ENCODE measurements at regions not wholly inside any gene's neighbourhood (a gene's known extent, or its start where the extent isn't known, plus 50 kb on each side); places are given as distances from the start of the nearest gene placed in this dataset.

GRCh38 chr13:93144031-93144430, 82.6 kb upstream of the GPC6 start:
- TF ChIP-seq POLR2A (IDR thresholded peaks at IDR 0.05): no peak
- no peak for TF ChIP-seq CTCF (IDR thresholded peaks at IDR 0.05)
- ATAC-seq (no peak), DNase-seq (no peak)
- intact Hi-C loops (cut with DNase I): no loop called here
- Histone ChIP-seq H3K4me1 (no peaks in the 10 kb centered on the region), H3K27ac (no peak overlapping the region), H3K36me3 (no peaks in the 10 kb centered on the region), H3K9me3 (no peaks in the 10 kb centered on the region), H3K4me3 (no peak overlapping the region), H3K27me3 (no peaks in the 10 kb centered on the region)
- WGBS (ENCODE audit: insufficient coverage, low coverage, low lambda C conversion rate, missing lambda C conversion rate): 63% methylated on average over 4 of the region's 4 CpGs

GRCh38 chr13:93145199-93145598, 81.4 kb upstream of the GPC6 start:
- ATAC-seq (no peak), DNase-seq (no peak)
- intact Hi-C loops (cut with DNase I): no loop called here
- H3K4me3 ChIP-seq: no peak overlapping the region
- no peak for TF ChIP-seq POLR2A (IDR thresholded peaks at IDR 0.05)
- no peak for TF ChIP-seq CTCF (IDR thresholded peaks at IDR 0.05)
- H3K9me3 ChIP-seq: no peaks in the 10 kb centered on the region
- H3K4me1 ChIP-seq: no peaks in the 10 kb centered on the region
- no peaks in the 10 kb centered on the region for H3K27me3 ChIP-seq
- H3K36me3 ChIP-seq: no peaks in the 10 kb centered on the region
- H3K27ac ChIP-seq: no peak overlapping the region
- 75% methylated on average over 1 of the region's 2 CpGs for WGBS (ENCODE audit: insufficient coverage, low coverage, low lambda C conversion rate, missing lambda C conversion rate)

GRCh38 chr13:93146584-93147297, 79.9 kb upstream of the GPC6 start:
- ATAC-seq (no peak), DNase-seq (no peak)
- no peaks in the 10 kb centered on the region for H3K9me3 ChIP-seq
- H3K4me3 ChIP-seq: no peak overlapping the region
- H3K27me3 ChIP-seq: no peaks in the 10 kb centered on the region
- no peaks in the 10 kb centered on the region for H3K36me3 ChIP-seq
- no peak overlapping the region for H3K27ac ChIP-seq
- WGBS (ENCODE audit: insufficient coverage, low coverage, low lambda C conversion rate, missing lambda C conversion rate): 53% methylated on average over 4 of the region's 4 CpGs
- no peak for TF ChIP-seq POLR2A (IDR thresholded peaks at IDR 0.05)
- TF ChIP-seq CTCF (IDR thresholded peaks at IDR 0.05): no peak
- intact Hi-C loops (cut with DNase I): no loop called here
- H3K4me1 ChIP-seq: no peaks in the 10 kb centered on the region

GRCh38 chr13:93147298-93147645, 79.3 kb upstream of the GPC6 start:
- H3K27me3 ChIP-seq: no peaks in the 10 kb centered on the region
- DNase-seq (no peak), ATAC-seq (no peak)
- no peaks in the 10 kb centered on the region for H3K9me3 ChIP-seq
- TF ChIP-seq POLR2A (IDR thresholded peaks at IDR 0.05) (no peak), CTCF (IDR thresholded peaks at IDR 0.05) (no peak)
- intact Hi-C loops (cut with DNase I): no loop called here
- H3K36me3 ChIP-seq: no peaks in the 10 kb centered on the region
- H3K4me1 ChIP-seq: no peaks in the 10 kb centered on the region
- no peak overlapping the region for H3K4me3 ChIP-seq
- 22% methylated on average over 1 of the region's 1 CpG for WGBS (ENCODE audit: insufficient coverage, low coverage, low lambda C conversion rate, missing lambda C conversion rate)
- no peak overlapping the region for H3K27ac ChIP-seq

- Histone ChIP-seq H3K36me3 (no peaks in the 10 kb centered on the region), H3K27ac (no peak overlapping the region), H3K9me3 (no peaks in the 10 kb centered on the region), H3K4me1 (no peaks in the 10 kb centered on the region), H3K27me3 (no peaks in the 10 kb centered on the region), H3K4me3 (no peak overlapping the region)
- DNase-seq (no peak), ATAC-seq (no peak)
- WGBS (ENCODE audit: insufficient coverage, low coverage, low lambda C conversion rate, missing lambda C conversion rate): 94% methylated on average over 2 of the region's 5 CpGs
- TF ChIP-seq CTCF (IDR thresholded peaks at IDR 0.05): no peak
- TF ChIP-seq POLR2A (IDR thresholded peaks at IDR 0.05): no peak
- intact Hi-C loops (cut with DNase I): no loop called here
These were observed 78.7 kb upstream of the GPC6 start for GRCh38 chr13:93147946-93148345.
